GM12873 (cell line): ENCODE measurements at regions not wholly inside any gene's neighbourhood (a gene's known extent, or its start where the extent isn't known, plus 50 kb on each side); places are given as distances from the start of the nearest gene placed in this dataset.

Source experiments
- TF ChIP-seq, protein P1 (sequence below): IDR thresholded peaks from 2 replicates; pipeline ENCODE4 v1.5.1; 2012; ENCODE audit warnings: low read depth, mild to moderate bottlenecking, moderate library complexity, low read length, control low read depth; ENCODE audit not compliant: insufficient read depth; ENCODE audit errors: missing control alignments

- TF ChIP-seq, protein P1, sequence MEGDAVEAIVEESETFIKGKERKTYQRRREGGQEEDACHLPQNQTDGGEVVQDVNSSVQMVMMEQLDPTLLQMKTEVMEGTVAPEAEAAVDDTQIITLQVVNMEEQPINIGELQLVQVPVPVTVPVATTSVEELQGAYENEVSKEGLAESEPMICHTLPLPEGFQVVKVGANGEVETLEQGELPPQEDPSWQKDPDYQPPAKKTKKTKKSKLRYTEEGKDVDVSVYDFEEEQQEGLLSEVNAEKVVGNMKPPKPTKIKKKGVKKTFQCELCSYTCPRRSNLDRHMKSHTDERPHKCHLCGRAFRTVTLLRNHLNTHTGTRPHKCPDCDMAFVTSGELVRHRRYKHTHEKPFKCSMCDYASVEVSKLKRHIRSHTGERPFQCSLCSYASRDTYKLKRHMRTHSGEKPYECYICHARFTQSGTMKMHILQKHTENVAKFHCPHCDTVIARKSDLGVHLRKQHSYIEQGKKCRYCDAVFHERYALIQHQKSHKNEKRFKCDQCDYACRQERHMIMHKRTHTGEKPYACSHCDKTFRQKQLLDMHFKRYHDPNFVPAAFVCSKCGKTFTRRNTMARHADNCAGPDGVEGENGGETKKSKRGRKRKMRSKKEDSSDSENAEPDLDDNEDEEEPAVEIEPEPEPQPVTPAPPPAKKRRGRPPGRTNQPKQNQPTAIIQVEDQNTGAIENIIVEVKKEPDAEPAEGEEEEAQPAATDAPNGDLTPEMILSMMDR = no peak
These were observed 60.9 kb upstream of the OSR1 start for GRCh38 chr2:19419211-19419880.

DNA sequence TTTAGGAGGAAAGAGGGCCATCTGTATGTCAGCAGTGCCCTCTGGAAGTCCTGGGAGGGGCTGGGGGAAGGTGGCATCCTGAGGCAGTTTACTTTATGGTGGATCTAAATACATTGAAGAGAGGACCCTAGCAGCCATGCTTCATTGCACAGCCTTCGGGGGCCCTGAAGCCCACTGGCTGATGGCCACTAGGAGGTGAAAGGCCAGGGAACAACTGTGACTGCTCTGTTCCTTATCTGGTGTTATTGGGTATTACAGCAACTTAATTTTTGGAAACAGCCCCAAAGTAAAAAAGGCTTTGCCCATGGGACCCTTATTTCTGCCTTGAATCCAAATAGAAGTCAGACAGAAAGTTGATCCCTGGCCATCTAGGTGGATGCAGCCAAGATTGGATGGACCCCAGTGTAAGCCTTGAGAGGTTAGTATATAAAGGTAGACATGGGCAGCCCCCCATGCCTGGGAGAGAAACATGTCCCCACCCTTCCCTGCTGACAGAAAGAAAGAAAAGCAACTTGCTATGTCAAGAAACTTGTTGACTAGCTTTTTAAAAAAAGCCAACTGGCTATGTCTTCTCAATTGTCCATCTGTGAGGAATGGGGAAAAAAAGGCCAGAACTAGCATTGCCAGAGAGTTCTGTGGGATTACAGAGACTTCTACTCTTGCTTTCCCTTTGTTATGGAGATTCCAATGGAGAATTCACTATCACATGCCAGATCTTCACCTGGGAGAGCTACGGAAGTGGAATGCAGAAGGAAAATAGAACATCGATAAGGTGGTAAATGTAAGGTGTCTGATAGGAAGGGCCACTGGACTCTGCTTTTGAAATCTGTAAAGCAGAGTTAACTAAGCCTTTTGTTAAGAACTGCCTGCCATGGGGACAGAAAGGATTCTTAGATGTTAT lies 58.6 kb upstream of the OSR1 start:
- TF ChIP-seq, protein P1 = no peak

GRCh38 chr2:19416083-19416482 lies 57.7 kb upstream of the OSR1 start:
- TF ChIP-seq, protein P1 = no peak

- TF ChIP-seq, protein P1 = no peak
These were observed 50.6 kb upstream of the OSR1 start for GRCh38 chr2:19409046-19409445.

DNA sequence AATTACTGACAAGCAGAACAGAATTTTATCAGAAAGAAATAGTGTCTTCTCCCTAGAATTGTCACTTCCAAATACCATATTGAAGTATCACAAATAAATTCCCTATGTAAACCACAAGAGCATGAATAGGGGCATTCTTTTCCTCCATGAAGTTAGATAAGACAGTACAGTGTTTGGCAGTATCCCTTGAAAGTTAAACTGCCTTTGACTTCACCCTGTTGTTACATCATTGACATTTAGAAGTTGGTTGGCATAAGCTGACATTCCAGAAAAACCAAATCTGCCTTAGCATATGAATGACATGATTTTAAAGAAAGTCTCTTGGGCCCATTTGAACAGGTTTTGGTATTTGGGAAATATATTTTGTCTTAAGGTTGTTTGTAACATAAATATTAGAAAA lies 50.2 kb upstream of the OSR1 start:
- TF ChIP-seq, protein P1 = no peak
